ENCODE measurements at regions not wholly inside any gene's neighbourhood (a gene's known extent, or its start where the extent isn't known, plus 50 kb on each side); places are given as distances from the start of the nearest gene placed in this dataset.

DNA sequence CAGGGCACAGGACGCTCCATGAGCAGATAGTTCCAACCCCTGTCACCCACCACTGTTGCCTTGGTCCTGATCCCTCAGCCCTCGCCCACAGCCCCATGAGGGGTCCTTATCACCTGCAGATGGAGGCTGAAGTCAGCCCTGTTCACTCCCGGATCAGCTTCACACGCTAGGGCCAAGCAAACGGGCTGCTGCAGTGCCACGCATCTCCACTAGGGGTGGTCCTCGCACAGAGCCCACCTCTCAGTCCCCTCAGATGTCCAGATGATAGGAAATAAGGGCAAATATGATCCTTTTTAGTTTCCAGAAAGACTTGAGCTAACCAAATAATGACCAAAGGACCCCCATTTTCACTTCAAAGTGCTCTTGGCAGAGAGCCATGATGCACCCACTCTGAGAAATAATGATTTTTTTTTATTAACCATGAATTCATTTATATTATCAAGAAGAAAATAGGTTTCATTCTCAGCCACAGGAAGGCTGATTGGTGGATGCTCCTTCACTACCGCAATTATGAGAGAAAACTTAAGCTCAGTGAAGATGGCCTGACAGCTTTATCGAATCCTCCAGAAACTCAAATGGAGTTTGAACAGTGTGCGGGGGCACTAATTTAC is 71.9 kb upstream of the KLHL29 start:
- no peak for DNase-seq (ENCODE audit: low read depth, low spot score)

DNA sequence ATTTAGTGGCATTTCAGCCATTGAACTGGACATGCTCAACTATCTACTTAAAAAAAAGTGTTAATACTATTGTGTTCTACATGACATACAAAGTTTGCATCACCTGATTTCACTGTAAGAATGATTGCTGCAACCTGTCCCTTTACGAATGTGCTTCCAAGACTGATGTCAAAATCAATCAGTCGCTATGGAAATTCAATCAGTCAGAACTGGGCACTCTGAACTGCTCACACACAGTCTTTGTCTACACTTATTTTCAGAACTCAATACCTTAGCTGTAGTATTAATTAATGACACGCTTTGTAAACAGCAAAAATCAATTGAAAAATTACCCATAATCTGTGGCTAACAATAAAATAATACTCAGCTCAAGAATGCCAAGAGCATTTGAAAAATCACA is 70.3 kb upstream of the KLHL29 start:
- DNase-seq (ENCODE audit: low read depth, low spot score): no peak

DNA sequence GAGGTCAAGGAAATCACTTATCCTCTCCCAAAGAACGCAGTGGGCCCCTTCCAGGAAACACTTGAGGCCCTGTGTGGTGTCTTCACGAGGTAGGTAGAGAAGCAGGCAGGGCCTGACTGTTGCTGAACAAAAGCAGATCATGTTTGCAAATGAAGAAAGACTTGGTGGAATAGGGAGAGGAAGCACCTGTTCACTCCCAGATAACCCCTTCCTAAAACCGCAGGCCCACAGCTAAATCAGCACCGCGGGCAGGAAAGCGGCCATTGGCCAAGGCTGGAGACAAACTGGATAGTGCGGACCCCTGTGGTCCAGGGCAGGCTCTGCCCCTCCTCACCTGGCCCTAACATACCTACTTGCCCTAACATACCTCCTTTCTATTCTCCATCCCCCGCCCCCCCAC is 64.9 kb upstream of the KLHL29 start:
- no peak for DNase-seq (ENCODE audit: low read depth, low spot score)

DNA sequence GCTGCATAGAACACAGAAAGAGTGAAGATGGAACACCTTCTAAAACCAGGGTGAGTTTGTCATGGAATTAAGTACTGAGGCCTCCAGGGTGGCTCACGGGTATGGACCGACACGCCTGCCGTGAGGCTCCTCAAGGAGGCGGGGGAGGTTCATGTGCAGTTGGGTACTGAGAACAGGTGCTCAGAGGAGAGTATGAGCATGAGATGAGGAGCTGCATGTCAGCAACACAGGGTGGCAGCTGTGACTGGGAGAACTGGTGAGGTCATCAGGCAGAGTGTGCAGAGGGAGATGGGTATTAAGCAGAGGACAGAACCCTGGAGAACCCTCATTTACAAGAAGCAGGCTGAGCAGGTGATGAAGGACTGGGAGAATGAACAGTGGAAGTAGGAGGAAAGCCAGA is 63.2 kb upstream of the KLHL29 start:
- DNase-seq (ENCODE audit: low read depth, low spot score): no peak

DNA sequence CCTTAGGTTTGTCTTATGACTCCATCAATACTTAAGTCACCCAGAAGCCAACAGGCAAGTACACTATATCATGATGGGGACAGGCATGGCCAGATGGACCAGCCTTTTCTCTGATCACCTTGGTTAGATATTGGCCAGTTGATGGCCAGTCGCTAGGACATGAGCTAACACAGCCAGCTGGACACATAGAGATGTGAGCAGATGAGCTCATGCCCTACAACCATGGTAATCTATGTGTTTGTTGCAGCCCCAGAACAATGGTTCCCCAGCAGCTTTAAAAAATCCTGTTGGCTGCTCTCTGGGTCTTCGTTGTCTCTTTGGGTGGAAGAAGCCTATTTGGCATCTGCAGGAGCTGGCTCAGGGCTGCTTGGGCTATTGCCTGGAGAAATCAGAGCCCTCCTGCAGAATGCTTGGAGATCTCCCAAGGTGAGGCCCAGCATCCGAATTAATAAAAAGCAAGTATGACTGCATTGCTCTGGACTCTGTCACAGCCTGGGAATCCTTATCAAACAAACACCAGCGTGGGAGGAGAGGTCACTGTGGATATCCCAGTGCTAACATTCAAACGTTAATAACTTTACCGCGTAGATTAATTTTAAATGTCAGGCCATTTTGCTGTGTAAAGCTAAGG is 62.3 kb upstream of the KLHL29 start:
- DNase-seq (ENCODE audit: low read depth, low spot score): no peak

DNA sequence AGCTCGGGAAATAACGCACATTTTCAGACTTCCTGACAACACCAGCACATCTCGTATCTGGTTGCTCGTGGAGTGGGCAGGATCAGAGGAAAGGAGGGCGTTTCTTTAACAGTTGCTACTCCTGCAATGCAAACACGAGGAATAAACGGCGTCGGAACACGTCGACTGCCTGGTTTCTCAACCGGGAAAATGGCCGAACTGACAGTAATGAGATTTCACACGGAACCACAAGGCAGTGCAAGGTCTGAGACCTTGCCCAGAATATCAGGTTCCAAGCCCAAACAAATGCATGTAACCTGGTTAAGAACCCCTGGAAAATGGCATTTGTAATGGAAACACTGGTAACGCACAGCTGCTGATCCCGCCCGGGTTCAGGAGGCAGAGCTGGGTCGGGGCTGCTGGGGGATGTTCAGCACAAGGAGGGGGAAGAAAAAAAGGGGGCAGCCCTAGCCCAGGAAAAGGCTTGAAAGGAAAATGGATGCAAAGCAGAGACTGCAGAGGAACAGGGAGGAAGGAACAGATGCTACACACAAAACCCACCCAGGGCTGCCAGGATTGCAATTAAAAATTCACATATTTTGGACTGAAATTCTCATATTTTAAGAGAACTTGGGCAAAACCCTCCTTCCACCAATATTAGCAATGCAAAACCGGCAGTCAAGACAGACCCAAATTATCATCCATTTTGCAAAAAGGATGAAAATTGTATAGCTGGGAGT is 61.6 kb upstream of the KLHL29 start:
- DNase-seq (ENCODE audit: low read depth, low spot score): no peak

DNA sequence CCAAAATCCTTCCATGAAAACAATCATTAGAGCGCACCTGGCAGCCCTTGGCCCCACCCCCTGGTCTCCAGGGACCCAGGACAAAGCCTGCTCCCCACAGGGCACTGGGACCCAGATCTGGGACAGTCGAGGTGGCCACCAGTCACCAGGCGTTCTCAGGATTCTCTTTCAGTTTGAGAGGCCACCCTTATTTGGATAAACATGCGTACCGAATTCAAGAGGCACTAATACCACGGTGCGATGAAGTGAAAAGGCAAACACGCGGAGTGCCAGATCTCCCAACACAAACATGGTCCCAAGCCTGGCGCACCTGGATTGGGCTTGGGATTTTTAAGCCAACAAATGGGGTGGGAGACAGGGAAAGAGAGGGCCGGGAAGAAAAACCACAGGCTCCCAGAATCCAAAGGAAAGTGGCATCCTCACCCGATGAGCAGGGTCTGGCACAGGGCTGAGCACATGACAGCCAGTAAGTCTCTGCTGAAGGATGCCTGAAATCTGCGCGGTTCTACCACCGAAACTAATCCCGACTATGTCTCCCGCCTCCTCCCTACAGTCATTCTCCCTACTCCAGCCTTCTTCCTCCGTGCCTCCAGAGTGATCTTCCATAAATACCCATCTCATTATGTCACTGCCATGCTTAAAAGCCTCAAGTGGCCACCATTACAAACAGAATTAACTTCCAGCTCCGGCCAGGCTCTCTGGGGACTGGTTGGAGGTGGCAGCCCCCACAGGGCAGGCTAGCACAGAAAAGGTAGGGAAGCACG is 60.9 kb upstream of the KLHL29 start:
- no peak for DNase-seq (ENCODE audit: low read depth, low spot score)

DNA sequence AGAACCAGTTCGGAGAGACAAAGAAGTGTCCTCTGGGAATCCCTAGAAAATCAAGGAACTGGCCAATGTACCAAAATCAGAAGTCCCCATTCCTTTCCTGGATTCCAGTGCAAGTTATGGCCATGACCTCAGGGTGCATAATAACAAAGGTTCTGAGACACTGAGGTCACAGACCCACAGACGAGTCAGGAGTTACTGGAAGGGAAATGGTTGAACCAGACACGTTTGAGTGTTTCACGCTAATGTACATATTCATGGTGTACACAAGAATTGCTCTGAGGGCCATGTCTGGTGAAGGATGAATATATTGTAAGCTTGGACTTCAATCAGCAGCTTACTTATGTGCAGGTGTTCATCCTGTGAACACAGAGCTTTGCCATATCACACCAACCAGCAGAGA is 58.6 kb upstream of the KLHL29 start:
- DNase-seq (ENCODE audit: low read depth, low spot score): no peak

DNA sequence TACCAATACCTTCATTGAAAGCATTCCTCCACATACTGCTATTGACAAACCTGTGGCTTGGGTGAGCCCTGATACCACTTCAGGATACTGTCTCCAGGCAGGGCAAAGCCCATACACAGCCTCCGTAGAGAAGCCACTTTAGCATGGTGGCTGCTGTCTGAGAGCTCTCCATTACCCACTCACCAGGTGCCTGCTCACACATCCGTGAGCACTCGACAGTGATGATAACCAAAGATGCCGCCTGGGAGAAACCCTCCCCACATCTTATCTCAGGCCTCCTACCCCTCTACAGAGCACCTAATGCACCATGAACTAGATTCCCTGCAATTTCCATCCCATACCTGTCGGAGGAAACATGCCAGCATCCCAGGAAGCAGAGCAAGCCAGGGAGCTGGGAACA is 57.6 kb upstream of the KLHL29 start:
- DNase-seq (ENCODE audit: low read depth, low spot score): no peak

DNA sequence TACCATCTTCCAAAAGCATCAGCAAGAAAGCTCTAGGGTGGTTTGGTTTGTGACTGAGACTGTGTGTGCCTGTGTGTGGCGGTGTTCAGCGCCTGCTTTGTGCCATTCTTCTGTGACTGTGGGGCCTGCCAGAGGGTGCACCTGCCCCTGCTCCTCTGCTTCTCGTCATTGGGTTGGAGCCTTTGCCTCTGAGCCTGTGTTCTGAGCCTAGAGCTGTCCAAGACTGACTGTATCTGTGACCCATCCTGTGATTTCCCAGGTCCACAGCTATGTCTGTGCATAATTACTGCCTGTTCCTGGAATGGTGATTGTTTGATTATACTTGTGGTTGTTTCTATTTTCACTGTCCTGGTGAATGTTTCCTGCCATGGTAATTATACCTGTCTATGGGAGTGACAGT is 57.1 kb upstream of the KLHL29 start:
- DNase-seq (ENCODE audit: low read depth, low spot score): no peak

DNA sequence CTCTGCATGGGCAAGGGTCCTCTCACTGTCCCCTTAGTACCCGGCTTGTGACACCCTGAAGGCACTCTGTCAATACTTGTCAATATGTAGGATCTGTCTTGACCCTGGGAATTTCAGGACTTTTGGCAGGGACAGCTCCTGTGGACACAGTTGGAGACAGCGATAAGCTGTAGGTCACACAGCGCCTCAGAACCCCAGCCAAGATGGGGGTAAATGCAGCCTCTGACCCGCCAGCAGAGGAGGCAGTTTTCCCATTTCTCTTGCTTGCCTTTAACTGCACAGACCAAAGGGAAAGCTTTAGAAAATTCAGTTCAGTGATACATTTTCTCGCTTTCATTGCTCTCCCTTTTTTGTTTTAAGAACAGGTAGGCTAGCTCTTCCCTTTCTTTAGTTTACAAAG is 54.8 kb upstream of the KLHL29 start:
- DNase-seq (ENCODE audit: low read depth, low spot score): no peak
